ENCODE measurements at regions not wholly inside any gene's neighbourhood (a gene's known extent, or its start where the extent isn't known, plus 50 kb on each side); places are given as distances from the start of the nearest gene placed in this dataset.

- no peak for DNase-seq
Observed at GRCh38 chr1:2920421-2921015, 100.7 kb upstream of the ACTRT2 start.

GRCh38 chr1:2921970-2922686, 99.1 kb upstream of the ACTRT2 start:
- peak; percentile 76 for DNase-seq

GRCh38 chr1:2923351-2923750, 97.9 kb upstream of the ACTRT2 start:
- DNase-seq, result no peak

- no peak for DNase-seq
Observed at GRCh38 chr1:2925291-2925690, 96.0 kb upstream of the ACTRT2 start.

GRCh38 chr1:2925918-2926317, 95.3 kb upstream of the ACTRT2 start:
- DNase-seq, result no peak

- no peak for DNase-seq
Observed at GRCh38 chr1:2926447-2927055, 94.7 kb upstream of the ACTRT2 start.

- DNase-seq, result no peak
Observed at GRCh38 chr1:2927393-2928360, 93.6 kb upstream of the ACTRT2 start.

- no peak for DNase-seq
Observed at GRCh38 chr1:2928366-2929325, 92.6 kb upstream of the ACTRT2 start.

GRCh38 chr1:2929335-2929734, 91.9 kb upstream of the ACTRT2 start:
- DNase-seq, result no peak

- no peak for DNase-seq
Observed at GRCh38 chr1:2930016-2930815, 91.1 kb upstream of the ACTRT2 start.

GRCh38 chr1:2930913-2931723, 90.1 kb upstream of the ACTRT2 start:
- no peak for DNase-seq

- DNase-seq, result no peak
Observed at GRCh38 chr1:2931724-2932401, 89.4 kb upstream of the ACTRT2 start.

- DNase-seq, result no peak
Observed at GRCh38 chr1:2932671-2933350, 88.5 kb upstream of the ACTRT2 start.

GRCh38 chr1:2933431-2934155, 87.7 kb upstream of the ACTRT2 start:
- DNase-seq, result no peak

- no peak for DNase-seq
Observed at GRCh38 chr1:2934156-2934540, 87.1 kb upstream of the ACTRT2 start.

GRCh38 chr1:2934642-2935081, 86.6 kb upstream of the ACTRT2 start:
- no peak for DNase-seq

GRCh38 chr1:2935184-2935583, 86.1 kb upstream of the ACTRT2 start:
- no peak for DNase-seq

- no peak for DNase-seq
Observed at GRCh38 chr1:2935751-2936390, 85.4 kb upstream of the ACTRT2 start.
